ENCODE measurements at regions not wholly inside any gene's neighbourhood (a gene's known extent, or its start where the extent isn't known, plus 50 kb on each side); places are given as distances from the start of the nearest gene placed in this dataset.
"Not testable (repeated sequence)": the region's sequence is repeated elsewhere in the genome, so short reads cannot be mapped to it uniquely, and the experiment has no call there.

- Histone ChIP-seq H3K23ac (ENCODE audit: low read depth, low read length, poor library complexity) (no peak overlapping the region), H3K27me3 (ENCODE audit: control insufficient read depth in 3 of 3, insufficient read depth in 3 of 3, low read depth in 1 of 3, low read length in 3 of 3) (no peaks in the 10 kb centered on the region), H2BK120ac (ENCODE audit: low read depth, low read length) (no peak overlapping the region), H3K36me3 (replicated peaks in 1 of 2; ENCODE audit: control insufficient read depth in 2 of 2, insufficient read depth in 2 of 2, low read length in 2 of 2) (no peaks in the 10 kb centered on the region), H3K18ac (ENCODE audit: low read length) (no peak overlapping the region), H2BK5ac (ENCODE audit: low read length) (no peak overlapping the region), H3K4me1 (ENCODE audit: control insufficient read depth in 2 of 2, insufficient read depth in 1 of 2, low read depth in 1 of 2, low read length in 2 of 2) (no peaks in the 10 kb centered on the region), H3K79me1 (ENCODE audit: low read depth, low read length) (no peaks in the 10 kb centered on the region), H3K9me3 (replicated peaks in 1 of 2; ENCODE audit: control insufficient read depth in 2 of 2, insufficient read depth in 1 of 2, low read depth in 1 of 2, low read length in 2 of 2) (no peaks in the 10 kb centered on the region), H2BK15ac (ENCODE audit: low read length) (no peak overlapping the region), H4K91ac (ENCODE audit: low read depth, low read length, poor library complexity) (no peak overlapping the region), H3K4ac (ENCODE audit: low read length) (no peak overlapping the region), H3K14ac (ENCODE audit: low read length) (no peak overlapping the region), H4K8ac (ENCODE audit: low read depth, low read length) (no peak overlapping the region), H2AK5ac (ENCODE audit: low read depth, low read length) (no peak overlapping the region), H2AFZ (ENCODE audit: low read length) (no peak overlapping the region), H3K27ac (replicated peaks; ENCODE audit: low read length) (no peak overlapping the region), H2BK12ac (ENCODE audit: low read length) (no peak overlapping the region), H3K4me2 (ENCODE audit: insufficient read depth, low read length, poor library complexity, severe bottlenecking) (no peak overlapping the region), H3K9ac (ENCODE audit: low read depth, low read length, poor library complexity) (no peak overlapping the region), H3K4me3 (ENCODE audit: low read length in 2 of 2) (no peak overlapping the region)
- no peak for DNase-seq (ENCODE audit: low spot score)
These were observed 1012.8 kb upstream of the ALCAM start for GRCh38 chr3:104353951-104354350.

GRCh38 chr3:104359546-104359945 lies 1007.2 kb upstream of the ALCAM start:
- Histone ChIP-seq H2BK12ac (ENCODE audit: low read length) (no peak overlapping the region), H2AK5ac (ENCODE audit: low read depth, low read length) (no peak overlapping the region), H3K27me3 (ENCODE audit: control insufficient read depth in 3 of 3, insufficient read depth in 3 of 3, low read depth in 1 of 3, low read length in 3 of 3) (no peaks in the 10 kb centered on the region), H4K91ac (ENCODE audit: low read depth, low read length, poor library complexity) (no peak overlapping the region), H3K36me3 (replicated peaks in 1 of 2; ENCODE audit: control insufficient read depth in 2 of 2, insufficient read depth in 2 of 2, low read length in 2 of 2) (no peaks in the 10 kb centered on the region), H3K9ac (ENCODE audit: low read depth, low read length, poor library complexity) (no peak overlapping the region), H3K4me3 (ENCODE audit: low read length in 2 of 2) (no peak overlapping the region), H3K4ac (ENCODE audit: low read length) (no peak overlapping the region), H2BK5ac (ENCODE audit: low read length) (no peak overlapping the region), H3K4me1 (ENCODE audit: control insufficient read depth in 2 of 2, insufficient read depth in 1 of 2, low read depth in 1 of 2, low read length in 2 of 2) (no peaks in the 10 kb centered on the region), H2BK15ac (ENCODE audit: low read length) (no peak overlapping the region), H3K79me1 (ENCODE audit: low read depth, low read length) (no peaks in the 10 kb centered on the region), H3K4me2 (ENCODE audit: insufficient read depth, low read length, poor library complexity, severe bottlenecking) (no peak overlapping the region), H3K9me3 (replicated peaks in 1 of 2; ENCODE audit: control insufficient read depth in 2 of 2, insufficient read depth in 1 of 2, low read depth in 1 of 2, low read length in 2 of 2) (no peaks in the 10 kb centered on the region), H3K14ac (ENCODE audit: low read length) (no peak overlapping the region), H3K27ac (replicated peaks; ENCODE audit: low read length) (no peak overlapping the region), H4K8ac (ENCODE audit: low read depth, low read length) (no peak overlapping the region), H3K18ac (ENCODE audit: low read length) (no peak overlapping the region), H3K23ac (ENCODE audit: low read depth, low read length, poor library complexity) (no peak overlapping the region), H2AFZ (ENCODE audit: low read length) (no peak overlapping the region), H2BK120ac (ENCODE audit: low read depth, low read length) (no peak overlapping the region)
- WGBS, 2 donors (ENCODE audit: extremely low coverage in 2 of 2, insufficient read length in 2 of 2, insufficient replicate concordance in 1 of 2): no CpG with 5 or more reads among the region's 4 CpGs
- no peak for DNase-seq (ENCODE audit: low spot score)

- Histone ChIP-seq H3K9me3 (replicated peaks in 1 of 2; ENCODE audit: control insufficient read depth in 2 of 2, insufficient read depth in 1 of 2, low read depth in 1 of 2, low read length in 2 of 2) (no peaks in the 10 kb centered on the region), H3K36me3 (replicated peaks in 1 of 2; ENCODE audit: control insufficient read depth in 2 of 2, insufficient read depth in 2 of 2, low read length in 2 of 2) (no peaks in the 10 kb centered on the region), H3K9ac (ENCODE audit: low read depth, low read length, poor library complexity) (no peak overlapping the region), H3K27me3 (ENCODE audit: control insufficient read depth in 3 of 3, insufficient read depth in 3 of 3, low read depth in 1 of 3, low read length in 3 of 3) (no peaks in the 10 kb centered on the region), H3K14ac (ENCODE audit: low read length) (no peak overlapping the region), H4K91ac (ENCODE audit: low read depth, low read length, poor library complexity) (no peak overlapping the region), H3K23ac (ENCODE audit: low read depth, low read length, poor library complexity) (no peak overlapping the region), H2AK5ac (ENCODE audit: low read depth, low read length) (no peak overlapping the region), H3K4me2 (ENCODE audit: insufficient read depth, low read length, poor library complexity, severe bottlenecking) (no peak overlapping the region), H3K4me3 (ENCODE audit: low read length in 2 of 2) (no peak overlapping the region), H2BK15ac (ENCODE audit: low read length) (no peak overlapping the region), H2AFZ (ENCODE audit: low read length) (no peak overlapping the region), H3K18ac (ENCODE audit: low read length) (no peak overlapping the region), H2BK12ac (ENCODE audit: low read length) (no peak overlapping the region), H3K4ac (ENCODE audit: low read length) (no peak overlapping the region), H3K27ac (replicated peaks; ENCODE audit: low read length) (no peak overlapping the region), H3K79me1 (ENCODE audit: low read depth, low read length) (no peaks in the 10 kb centered on the region), H2BK120ac (ENCODE audit: low read depth, low read length) (no peak overlapping the region), H3K4me1 (ENCODE audit: control insufficient read depth in 2 of 2, insufficient read depth in 1 of 2, low read depth in 1 of 2, low read length in 2 of 2) (no peaks in the 10 kb centered on the region), H2BK5ac (ENCODE audit: low read length) (no peak overlapping the region), H4K8ac (ENCODE audit: low read depth, low read length) (no peak overlapping the region)
- no peak for DNase-seq (ENCODE audit: low spot score)
These were observed 1006.7 kb upstream of the ALCAM start for GRCh38 chr3:104360038-104360437.

GRCh38 chr3:104361748-104362147 lies 1005.0 kb upstream of the ALCAM start:
- not testable (repeated sequence) for H4K8ac ChIP-seq (ENCODE audit: low read depth, low read length); H2BK120ac ChIP-seq (ENCODE audit: low read depth, low read length); H2BK5ac ChIP-seq (ENCODE audit: low read length); H3K79me1 ChIP-seq (ENCODE audit: low read depth, low read length); H3K27ac ChIP-seq (replicated peaks; ENCODE audit: low read length); H3K23ac ChIP-seq (ENCODE audit: low read depth, low read length, poor library complexity); H3K4me2 ChIP-seq (ENCODE audit: insufficient read depth, low read length, poor library complexity, severe bottlenecking); DNase-seq (ENCODE audit: low spot score); H3K4me1 ChIP-seq (ENCODE audit: control insufficient read depth in 2 of 2, insufficient read depth in 1 of 2, low read depth in 1 of 2, low read length in 2 of 2); H2AK5ac ChIP-seq (ENCODE audit: low read depth, low read length); H4K91ac ChIP-seq (ENCODE audit: low read depth, low read length, poor library complexity); H3K27me3 ChIP-seq (ENCODE audit: control insufficient read depth in 3 of 3, insufficient read depth in 3 of 3, low read depth in 1 of 3, low read length in 3 of 3); H2BK12ac ChIP-seq (ENCODE audit: low read length); H3K4me3 ChIP-seq (ENCODE audit: low read length in 2 of 2); H2AFZ ChIP-seq (ENCODE audit: low read length); H3K9ac ChIP-seq (ENCODE audit: low read depth, low read length, poor library complexity); H3K36me3 ChIP-seq (replicated peaks in 1 of 2; ENCODE audit: control insufficient read depth in 2 of 2, insufficient read depth in 2 of 2, low read length in 2 of 2); H2BK15ac ChIP-seq (ENCODE audit: low read length); H3K14ac ChIP-seq (ENCODE audit: low read length); H3K18ac ChIP-seq (ENCODE audit: low read length); H3K9me3 ChIP-seq (replicated peaks in 1 of 2; ENCODE audit: control insufficient read depth in 2 of 2, insufficient read depth in 1 of 2, low read depth in 1 of 2, low read length in 2 of 2); H3K4ac ChIP-seq (ENCODE audit: low read length)
- no CpG with 5 or more reads among the region's 8 CpGs for WGBS, 2 donors (ENCODE audit: extremely low coverage in 2 of 2, insufficient read length in 2 of 2, insufficient replicate concordance in 1 of 2)
